GM18873 (cell line): ENCODE measurements at regions not wholly inside any gene's neighbourhood (a gene's known extent, or its start where the extent isn't known, plus 50 kb on each side); places are given as distances from the start of the nearest gene placed in this dataset.
A peak's percentile ranks its signal among the peaks of the same experiment; 100 is the strongest.

Source experiments
- ATAC-seq: cut with Tn5 transposase; IDR thresholded peaks from one replicate; pipeline ENCODE4 v1.9.1; 2021; ENCODE audit warnings: mild to moderate bottlenecking, moderate library complexity, moderate number of reproducible peaks; ENCODE audit not compliant: unreplicated experiment, low FRiP score

GRCh38 chr5:171578049-171578828, 158.8 kb downstream of the FGF18 start:
- no peak for ATAC-seq

- ATAC-seq: no peak
Observed at GRCh38 chr5:171578829-171579491, 159.5 kb downstream of the FGF18 start.

- ATAC-seq: no peak
Observed at GRCh38 chr5:171579976-171580411, 160.5 kb downstream of the FGF18 start.

- no peak for ATAC-seq
Observed at GRCh38 chr5:171580502-171581265, 161.2 kb downstream of the FGF18 start.

- no peak for ATAC-seq
Observed at GRCh38 chr5:171581781-171582180, 162.3 kb downstream of the FGF18 start.

- ATAC-seq: no peak
Observed at GRCh38 chr5:171582849-171583248, 163.4 kb downstream of the FGF18 start.

GRCh38 chr5:171585981-171586380, 166.5 kb downstream of the FGF18 start:
- ATAC-seq: no peak

GRCh38 chr5:171586436-171586835, 167.0 kb downstream of the FGF18 start:
- ATAC-seq: no peak

GRCh38 chr5:171588046-171588445, 168.6 kb downstream of the FGF18 start:
- ATAC-seq: no peak

- no peak for ATAC-seq
Observed at GRCh38 chr5:171588790-171589189, 169.3 kb downstream of the FGF18 start.

GRCh38 chr5:171589461-171589860, 170.0 kb downstream of the FGF18 start:
- no peak for ATAC-seq

GRCh38 chr5:171592076-171592475, 172.6 kb downstream of the FGF18 start:
- no peak for ATAC-seq

GRCh38 chr5:171592736-171593135, 173.3 kb downstream of the FGF18 start:
- no peak for ATAC-seq

- ATAC-seq: no peak
Observed at GRCh38 chr5:171593401-171593800, 174.0 kb downstream of the FGF18 start.

GRCh38 chr5:171593976-171594375, 174.5 kb downstream of the FGF18 start:
- no peak for ATAC-seq

GRCh38 chr5:171595401-171595800, 176.0 kb downstream of the FGF18 start:
- no peak for ATAC-seq

- ATAC-seq: peak; percentile 62
Observed at GRCh38 chr5:171595801-171596231, 176.4 kb downstream of the FGF18 start.

- no peak for ATAC-seq
Observed at GRCh38 chr5:171596391-171596878, 177.0 kb downstream of the FGF18 start.

GRCh38 chr5:171597946-171598640, 178.6 kb downstream of the FGF18 start:
- ATAC-seq: no peak

- no peak for ATAC-seq
Observed at GRCh38 chr5:171598641-171599152, 179.2 kb downstream of the FGF18 start.
